DOHH2 (cell line): ENCODE measurements at regions not wholly inside any gene's neighbourhood (a gene's known extent, or its start where the extent isn't known, plus 50 kb on each side); places are given as distances from the start of the nearest gene placed in this dataset.

Experiments
- EZH2phosphoT487 ChIP-seq: fragments of 200-600 bp; sonication (generic); IDR thresholded peaks from 2 replicates; pipeline ENCODE4 v1.6.1; 2017; ENCODE audit warnings: borderline replicate concordance, mild to moderate bottlenecking, antibody characterized with exemption, low read length, moderate library complexity, mixed read lengths
- TF ChIP-seq, protein P1 (sequence below): fragments of 200-600 bp; sonication (generic); IDR thresholded peaks from one replicate; pipeline ENCODE4 v1.5.1; 2014; ENCODE audit warnings: antibody characterized with exemption, mild to moderate bottlenecking, low read depth, low read length; ENCODE audit not compliant: poor library complexity, severe bottlenecking

DNA sequence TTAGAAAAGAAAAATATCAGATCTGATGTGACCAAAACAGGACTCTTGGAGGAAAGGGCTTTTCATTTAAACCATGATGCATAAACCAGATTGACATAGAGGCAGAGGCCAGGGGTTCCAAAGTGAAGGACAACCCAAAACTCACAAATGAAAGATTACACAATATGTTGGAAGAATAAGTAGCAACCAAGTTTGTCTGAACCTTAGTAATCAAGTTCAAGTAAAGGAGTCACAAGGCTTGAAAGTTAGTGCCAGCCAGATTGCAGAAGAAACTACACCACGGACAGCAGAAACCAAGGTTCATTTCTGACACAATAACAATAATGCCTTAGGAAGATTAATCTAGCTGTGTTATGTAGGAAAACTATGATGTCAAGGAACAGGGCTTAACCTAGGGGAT lies 124.6 kb downstream of the ZC3H11B start:
- TF ChIP-seq, protein P1, sequence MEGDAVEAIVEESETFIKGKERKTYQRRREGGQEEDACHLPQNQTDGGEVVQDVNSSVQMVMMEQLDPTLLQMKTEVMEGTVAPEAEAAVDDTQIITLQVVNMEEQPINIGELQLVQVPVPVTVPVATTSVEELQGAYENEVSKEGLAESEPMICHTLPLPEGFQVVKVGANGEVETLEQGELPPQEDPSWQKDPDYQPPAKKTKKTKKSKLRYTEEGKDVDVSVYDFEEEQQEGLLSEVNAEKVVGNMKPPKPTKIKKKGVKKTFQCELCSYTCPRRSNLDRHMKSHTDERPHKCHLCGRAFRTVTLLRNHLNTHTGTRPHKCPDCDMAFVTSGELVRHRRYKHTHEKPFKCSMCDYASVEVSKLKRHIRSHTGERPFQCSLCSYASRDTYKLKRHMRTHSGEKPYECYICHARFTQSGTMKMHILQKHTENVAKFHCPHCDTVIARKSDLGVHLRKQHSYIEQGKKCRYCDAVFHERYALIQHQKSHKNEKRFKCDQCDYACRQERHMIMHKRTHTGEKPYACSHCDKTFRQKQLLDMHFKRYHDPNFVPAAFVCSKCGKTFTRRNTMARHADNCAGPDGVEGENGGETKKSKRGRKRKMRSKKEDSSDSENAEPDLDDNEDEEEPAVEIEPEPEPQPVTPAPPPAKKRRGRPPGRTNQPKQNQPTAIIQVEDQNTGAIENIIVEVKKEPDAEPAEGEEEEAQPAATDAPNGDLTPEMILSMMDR = no peak
- no peak for TF ChIP-seq EZH2phosphoT487
